IMR-90 (cell line): ENCODE measurements at regions not wholly inside any gene's neighbourhood (a gene's known extent, or its start where the extent isn't known, plus 50 kb on each side); places are given as distances from the start of the nearest gene placed in this dataset.

ENCODE experiments used
- ATAC-seq: fragments of 200-7000 bp; cut with Tn5 transposase; 2 replicates; pipeline ENCODE4 v1.9.1; 2020; ENCODE audit warnings: low read depth, mild to moderate bottlenecking, moderate library complexity
- BruUV-seq: library from RNA; stranded (reverse); fragments of 400-500 nt; replicated peaks from 2 replicates; lab custom pipeline; 2021; lab: Mats Ljungman, UMichigan
- CTCF ChIA-PET: fragments of 300-600 bp; formaldehyde crosslinking; extraction: SDS; loops from one replicate; lab custom pipeline; 2021; ENCODE audit warnings: antibody characterized with exemption; lab: Yijun Ruan, JAX
- POLR2A ChIA-PET: fragments of 300-600 bp; sonication (Branson Sonifier 250); formaldehyde crosslinking; loops from one replicate; lab custom pipeline; 2022; ENCODE audit warnings: antibody characterized with exemption; ENCODE audit not compliant: unreplicated experiment; lab: Charles Lee
- DNase-seq: peaks from one replicate; pipeline ENCODE4 v3.0.0; 2013
- H2AFZ ChIP-seq: replicated peaks from 2 replicates; pipeline ENCODE3; 2013; ENCODE audit warnings: low read length, mild to moderate bottlenecking; ENCODE audit not compliant: poor library complexity
- H2AK5ac ChIP-seq: 2 replicates; pipeline ENCODE4 v1.6.1; 2013; ENCODE audit warnings: low read depth, low read length, inconsistent platforms
- H2AK9ac ChIP-seq: replicated peaks from 2 replicates; pipeline ENCODE3; 2013; ENCODE audit warnings: mild to moderate bottlenecking, low read depth, low read length, moderate library complexity; ENCODE audit not compliant: poor library complexity
- H2BK120ac ChIP-seq: 2 replicates; pipeline ENCODE4 v1.6.1; 2013; ENCODE audit warnings: low read depth, low read length, inconsistent platforms
- H2BK15ac ChIP-seq: 3 replicates; pipeline ENCODE4 v1.6.1; 2013; ENCODE audit warnings: low read depth, low read length, inconsistent platforms
- H2BK20ac ChIP-seq: 2 replicates; pipeline ENCODE4 v1.6.1; 2013; ENCODE audit warnings: low read depth, mild to moderate bottlenecking, inconsistent platforms, low read length, moderate library complexity
- H2BK5ac ChIP-seq: 2 replicates; pipeline ENCODE4 v1.6.1; 2013; ENCODE audit warnings: mild to moderate bottlenecking, low read depth, low read length, inconsistent platforms; ENCODE audit not compliant: poor library complexity, severe bottlenecking
- H3K14ac ChIP-seq: replicated peaks from 2 replicates; pipeline ENCODE4 v1.6.1; 2013; ENCODE audit warnings: low read depth, low read length, inconsistent platforms
- H3K18ac ChIP-seq: 2 replicates; pipeline ENCODE4 v1.6.1; 2013; ENCODE audit warnings: low read depth, low read length, control low read depth
- H3K23ac ChIP-seq: 2 replicates; pipeline ENCODE4 v1.6.1; 2013; ENCODE audit warnings: low read depth, low read length, inconsistent platforms
- H3K27ac ChIP-seq: 2 replicates; pipeline ENCODE4 v1.5.1; 2013; ENCODE audit warnings: mild to moderate bottlenecking, control low read depth, low read length; ENCODE audit not compliant: insufficient read depth
- H3K27me3 ChIP-seq: 2 replicates; pipeline ENCODE4 v1.6.1; 2013; ENCODE audit warnings: low read length; ENCODE audit not compliant: control insufficient read depth, insufficient read depth
- H3K36me3 ChIP-seq: 2 replicates; pipeline ENCODE4 v1.6.1; 2013; ENCODE audit warnings: low read length, mixed read lengths; ENCODE audit not compliant: control insufficient read depth, insufficient read depth
- H3K4ac ChIP-seq: 2 replicates; pipeline ENCODE4 v1.6.1; 2013; ENCODE audit warnings: low read depth, low read length, inconsistent platforms
- H3K4me1 ChIP-seq: 2 replicates; pipeline ENCODE4 v1.6.1; 2013; ENCODE audit warnings: low read length, mixed read lengths; ENCODE audit not compliant: control insufficient read depth, insufficient read depth
- H3K4me2 ChIP-seq: 2 replicates; pipeline ENCODE4 v1.6.1; 2013; ENCODE audit warnings: low read depth, mild to moderate bottlenecking, control low read depth, low read length, moderate library complexity
- H3K4me3 ChIP-seq: 2 replicates; pipeline ENCODE4 v1.5.1; 2013; ENCODE audit warnings: low read depth, mild to moderate bottlenecking, control low read depth, low read length, moderate library complexity; ENCODE audit not compliant: insufficient read depth
- H3K56ac ChIP-seq: 2 replicates; pipeline ENCODE4 v1.6.1; 2013; ENCODE audit warnings: low read length, inconsistent platforms; ENCODE audit not compliant: insufficient read depth; ENCODE audit errors: extremely low read depth
- H3K79me1 ChIP-seq, 2 experiments: 2 replicates each; pipeline ENCODE4 v1.6.1; 2013; ENCODE audit warnings: low read length in 2 of 2, inconsistent platforms in 1 of 2, low read depth in 1 of 2
- H3K9ac ChIP-seq: 2 replicates; pipeline ENCODE4 v1.6.1; 2013; ENCODE audit warnings: low read depth, low read length, control low read depth
- H3K9me1 ChIP-seq: 2 replicates; pipeline ENCODE4 v1.6.1; 2013; ENCODE audit warnings: low read length, inconsistent platforms; ENCODE audit not compliant: insufficient read depth
- H3K9me3 ChIP-seq: 2 replicates; pipeline ENCODE4 v1.6.1; 2013; ENCODE audit warnings: low read length; ENCODE audit not compliant: control insufficient read depth, insufficient read depth
- H4K20me1 ChIP-seq: 2 replicates; pipeline ENCODE4 v1.6.1; 2013; ENCODE audit warnings: low read length, inconsistent platforms; ENCODE audit not compliant: insufficient read depth
- H4K5ac ChIP-seq: 2 replicates; pipeline ENCODE4 v1.6.1; 2013; ENCODE audit warnings: mild to moderate bottlenecking, low read depth, low read length, control low read depth
- H4K8ac ChIP-seq, 2 experiments: 2 replicates each; pipeline ENCODE4 v1.6.1; 2013; ENCODE audit warnings: low read depth in 2 of 2, low read length in 2 of 2, control low read depth in 1 of 2, inconsistent platforms in 1 of 2
- H4K91ac ChIP-seq: 2 replicates; pipeline ENCODE4 v1.6.1; 2013; ENCODE audit warnings: low read depth, low read length, inconsistent platforms; ENCODE audit not compliant: insufficient read depth
- BHLHE40 ChIP-seq: fragments of 150-350 bp; IDR thresholded peaks from 2 replicates; pipeline ENCODE4 v1.6.1; 2016; ENCODE audit warnings: mild to moderate bottlenecking, low read depth, low read length
- CHD1 ChIP-seq: IDR thresholded peaks from 2 replicates; pipeline ENCODE4 v1.6.1; 2012; ENCODE audit warnings: low read depth, low read length, improper control_type of control experiment
- ELK1 ChIP-seq: fragments of 150-350 bp; IDR thresholded peaks from 2 replicates; pipeline ENCODE4 v1.6.1; 2016; ENCODE audit warnings: low read depth, mild to moderate bottlenecking, low read length, moderate library complexity, borderline replicate concordance
- FOS ChIP-seq: fragments of 150-350 bp; IDR thresholded peaks from 2 replicates; pipeline ENCODE4 v1.6.1; 2016; ENCODE audit warnings: low read depth, low read length
- MAFK ChIP-seq: IDR thresholded peaks from 2 replicates; pipeline ENCODE4 v1.6.1; 2012; ENCODE audit warnings: low read depth, low read length, improper control_type of control experiment
- MAZ ChIP-seq: IDR thresholded peaks from 2 replicates; pipeline ENCODE4 v1.6.1; 2012; ENCODE audit warnings: low read depth, mild to moderate bottlenecking, low read length, improper control_type of control experiment, moderate library complexity, borderline replicate concordance
- MXI1 ChIP-seq: IDR thresholded peaks from 2 replicates; pipeline ENCODE4 v1.6.1; 2012; ENCODE audit warnings: low read depth, mild to moderate bottlenecking, low read length, moderate library complexity, borderline replicate concordance
- NFE2L2 ChIP-seq: fragments of 150-350 bp; IDR thresholded peaks from 2 replicates; pipeline ENCODE4 v1.6.1; 2016; ENCODE audit warnings: low read depth, mild to moderate bottlenecking, low read length
- POLR2A ChIP-seq: IDR thresholded peaks from 2 replicates; pipeline ENCODE4 v1.6.1; 2012; ENCODE audit warnings: mild to moderate bottlenecking, low read depth, low read length
- RCOR1 ChIP-seq: IDR thresholded peaks from 2 replicates; pipeline ENCODE4 v1.6.1; 2012; ENCODE audit warnings: mild to moderate bottlenecking, low read length, improper control_type of control experiment; ENCODE audit not compliant: insufficient replicate concordance
- RFX5 ChIP-seq: IDR thresholded peaks from 2 replicates; pipeline ENCODE4 v1.8.0; 2012; ENCODE audit warnings: low read depth, mild to moderate bottlenecking, low read length, moderate library complexity
- SMC3 ChIP-seq: fragments of 150-350 bp; IDR thresholded peaks from 2 replicates; pipeline ENCODE4 v1.6.1; 2016; ENCODE audit warnings: low read depth, mild to moderate bottlenecking, antibody characterized with exemption, low read length, moderate library complexity
- WGBS, 2 experiments: methylation state at CpG; one replicate each; pipeline versions ENCODE4 v1.1.5 to v1.1.7; 2013; ENCODE audit warnings: missing lambda C conversion rate in 2 of 2; ENCODE audit not compliant: insufficient read length in 1 of 2; ENCODE audit errors: extremely low coverage in 2 of 2; 5-methylcytosine and 5-hydroxymethylcytosine counted together
- dilution Hi-C: fragments of 300-500 bp; cut with HindIII; formaldehyde crosslinking; loops from one replicate; pipeline ENCODE4 v1.14.3; 2018; ENCODE audit warnings: low sequenced_read_pairs; ENCODE audit not compliant: unreplicated experiment
- in situ Hi-C: fragments of 300-500 bp; cut with MboI; formaldehyde crosslinking; loops from 3 replicates; pipeline ENCODE4 v1.14.3; 2019; ENCODE audit warnings: low sequenced_read_pairs, inconsistent platforms, mixed read lengths
- intact Hi-C: fragments of 100-400 bp; cut with micrococcal nuclease; formaldehyde crosslinking; loops from 2 replicates; pipeline ENCODE4 v1.10.0; 2022
- TF ChIP-seq, protein P1 (sequence below): fragments of 150-350 bp; IDR thresholded peaks from 2 replicates; pipeline ENCODE4 v1.6.1; 2017; ENCODE audit warnings: mild to moderate bottlenecking, antibody characterized with exemption, low read length, low read depth

- no TSS peak for BruUV-seq
- no peak overlapping the region for H2AFZ ChIP-seq
- intact Hi-C loops (no loop called here), in situ Hi-C loops (no loop called here), dilution Hi-C loops (no loop called here)
- H3K9me1 ChIP-seq: no peaks in the 10 kb centered on the region
- H3K27ac ChIP-seq: no peak overlapping the region
- no CpG with 5 or more reads among the region's 3 CpGs for WGBS, 2 experiments
- no peak for DNase-seq
- ChIA-PET CTCF (no interaction called here), POLR2A (no interaction called here)
- no peak overlapping the region for H2AK5ac ChIP-seq
- H3K23ac ChIP-seq: no peak overlapping the region
- no peaks in the 10 kb centered on the region for H4K20me1 ChIP-seq
- no peak overlapping the region for H3K56ac ChIP-seq
- no peak overlapping the region for H3K4me2 ChIP-seq
- no peak overlapping the region for H2BK5ac ChIP-seq
- no peak overlapping the region for H4K91ac ChIP-seq
- no peak overlapping the region for H2AK9ac ChIP-seq
- no peak overlapping the region for H3K14ac ChIP-seq
- no peak overlapping the region for H2BK120ac ChIP-seq
- H3K4me3 ChIP-seq: no peak overlapping the region
- no peak for TF ChIP-seq RCOR1
- no peak for TF ChIP-seq NFE2L2
- TF ChIP-seq POLR2A: no peak
- TF ChIP-seq FOS: no peak
- TF ChIP-seq, protein P1, sequence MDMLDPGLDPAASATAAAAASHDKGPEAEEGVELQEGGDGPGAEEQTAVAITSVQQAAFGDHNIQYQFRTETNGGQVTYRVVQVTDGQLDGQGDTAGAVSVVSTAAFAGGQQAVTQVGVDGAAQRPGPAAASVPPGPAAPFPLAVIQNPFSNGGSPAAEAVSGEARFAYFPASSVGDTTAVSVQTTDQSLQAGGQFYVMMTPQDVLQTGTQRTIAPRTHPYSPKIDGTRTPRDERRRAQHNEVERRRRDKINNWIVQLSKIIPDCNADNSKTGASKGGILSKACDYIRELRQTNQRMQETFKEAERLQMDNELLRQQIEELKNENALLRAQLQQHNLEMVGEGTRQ: no peak
- TF ChIP-seq MAFK: no peak
- TF ChIP-seq ELK1: no peak
- TF ChIP-seq MAZ: no peak
- TF ChIP-seq MXI1: no peak
- no peak for TF ChIP-seq SMC3
- no peak for TF ChIP-seq RFX5
- no peak for TF ChIP-seq BHLHE40
- TF ChIP-seq CHD1: no peak
- no peak overlapping the region for H2BK15ac ChIP-seq
- no peaks in the 10 kb centered on the region for H3K9me3 ChIP-seq
- H3K9ac ChIP-seq: no peak overlapping the region
- H4K5ac ChIP-seq: no peak overlapping the region
- ATAC-seq: no peak
- no peaks in the 10 kb centered on the region for H3K36me3 ChIP-seq
- H3K27me3 ChIP-seq: no peaks in the 10 kb centered on the region
- no peak overlapping the region for H3K4ac ChIP-seq
- no peaks in the 10 kb centered on the region for H3K79me1 ChIP-seq
- no peak overlapping the region for H2BK20ac ChIP-seq
- H3K4me1 ChIP-seq: no peaks in the 10 kb centered on the region
- no peak overlapping the region for H3K18ac ChIP-seq
- H4K8ac ChIP-seq: no peak overlapping the region
Measured at GRCh38 chr13:38618336-38618735, 68.5 kb upstream of the FREM2 start.
